Fibroblast of skin of abdomen (primary cell): ENCODE measurements at regions not wholly inside any gene's neighbourhood (a gene's known extent, or its start where the extent isn't known, plus 50 kb on each side); places are given as distances from the start of the nearest gene placed in this dataset.

ENCODE experiments used
- DNase-seq: peaks from one replicate; pipeline ENCODE4 v3.0.0-alpha.2; 2013

GRCh38 chr20:63127700-63128364, 88.1 kb downstream of the YTHDF1 start:
- DNase-seq: no peak

- DNase-seq: no peak
Measured at GRCh38 chr20:63126876-63127699, 88.8 kb downstream of the YTHDF1 start.

- DNase-seq: no peak
Measured at GRCh38 chr20:63125838-63126601, 89.9 kb downstream of the YTHDF1 start.

- no peak for DNase-seq
Measured at GRCh38 chr20:63125581-63125837, 90.4 kb downstream of the YTHDF1 start.

GRCh38 chr20:63124782-63125580, 91.0 kb downstream of the YTHDF1 start:
- no peak for DNase-seq

GRCh38 chr20:63124092-63124781, 91.7 kb downstream of the YTHDF1 start:
- DNase-seq: no peak

GRCh38 chr20:63123331-63123741, 92.6 kb downstream of the YTHDF1 start:
- DNase-seq: no peak

- no peak for DNase-seq
Measured at GRCh38 chr20:63122626-63123025, 93.3 kb downstream of the YTHDF1 start.

GRCh38 chr20:63121749-63122405, 94.1 kb downstream of the YTHDF1 start:
- no peak for DNase-seq

GRCh38 chr20:63121246-63121645, 94.7 kb downstream of the YTHDF1 start:
- no peak for DNase-seq

- DNase-seq: no peak
Measured at GRCh38 chr20:63120808-63121090, 95.2 kb downstream of the YTHDF1 start.

- DNase-seq: no peak
Measured at GRCh38 chr20:63119963-63120807, 95.7 kb downstream of the YTHDF1 start.

- no peak for DNase-seq
Measured at GRCh38 chr20:63119121-63119962, 96.6 kb downstream of the YTHDF1 start.

GRCh38 chr20:63118303-63119120, 97.4 kb downstream of the YTHDF1 start:
- no peak for DNase-seq

- no peak for DNase-seq
Measured at GRCh38 chr20:63117661-63118302, 98.1 kb downstream of the YTHDF1 start.

- DNase-seq: no peak
Measured at GRCh38 chr20:63117151-63117550, 98.8 kb downstream of the YTHDF1 start.

GRCh38 chr20:63116412-63117106, 99.4 kb downstream of the YTHDF1 start:
- no peak for DNase-seq
